GM08714 (cell line): ENCODE measurements at regions not wholly inside any gene's neighbourhood (a gene's known extent, or its start where the extent isn't known, plus 50 kb on each side); places are given as distances from the start of the nearest gene placed in this dataset.

Experiments used
- H3K4me3 ChIP-seq: fragments of 200-500 bp; sonication (Bioruptor generic); 2 replicates; pipeline ENCODE4 v1.5.1; 2014; ENCODE audit warnings: mild to moderate bottlenecking, low read length, inconsistent platforms
- ZNF274 ChIP-seq: IDR thresholded peaks from 2 replicates; pipeline ENCODE4 v1.6.1; 2012; ENCODE audit warnings: mild to moderate bottlenecking, low read depth, low read length

DNA sequence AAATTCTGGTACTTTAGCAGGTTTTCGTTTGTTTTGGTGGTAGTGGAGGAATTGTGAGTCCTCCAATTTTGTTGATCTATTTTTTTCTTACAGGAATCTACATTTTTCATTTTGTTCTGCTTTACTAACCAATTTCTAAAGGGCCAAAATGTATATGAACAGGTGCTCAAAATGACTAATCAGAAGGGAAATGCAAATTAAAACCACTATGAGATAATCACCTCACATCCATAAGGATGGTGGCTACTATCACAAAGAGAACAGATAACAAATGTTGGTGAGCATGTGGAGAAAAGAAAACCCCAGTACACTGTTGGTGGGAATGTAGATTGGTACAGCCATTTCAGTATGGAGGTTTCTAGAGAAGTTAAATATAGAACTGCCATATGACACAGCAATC is 134.2 kb downstream of the LMO4 start:
- no peak for TF ChIP-seq ZNF274

DNA sequence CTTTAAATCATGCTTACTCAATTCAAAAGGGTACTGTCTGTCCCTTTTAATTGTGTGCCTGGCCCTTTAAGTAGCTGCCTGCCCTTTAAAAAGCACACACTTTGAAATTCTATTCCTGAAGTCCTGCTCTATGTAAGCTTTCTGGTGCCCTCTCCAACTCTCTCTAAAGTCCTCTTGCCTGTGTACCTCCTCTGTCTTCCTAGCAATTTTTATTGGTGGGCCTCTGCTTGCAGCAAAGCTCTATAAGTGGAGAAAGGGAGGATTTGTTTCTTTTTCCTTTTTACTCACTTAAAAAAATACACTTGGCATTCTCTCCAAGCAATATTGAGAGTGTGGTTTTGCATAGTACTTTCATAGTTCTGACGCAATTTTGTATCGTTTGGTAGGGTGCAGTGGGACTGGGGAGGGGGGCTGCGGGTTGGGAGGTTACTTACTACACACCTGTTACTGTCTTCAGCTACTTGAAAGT is 135.4 kb downstream of the LMO4 start:
- no peak for TF ChIP-seq ZNF274
- no peak overlapping the region for H3K4me3 ChIP-seq

More for the DNA sequence above, 134.2 kb downstream of the LMO4 start:
- no peak overlapping the region for H3K4me3 ChIP-seq

DNA sequence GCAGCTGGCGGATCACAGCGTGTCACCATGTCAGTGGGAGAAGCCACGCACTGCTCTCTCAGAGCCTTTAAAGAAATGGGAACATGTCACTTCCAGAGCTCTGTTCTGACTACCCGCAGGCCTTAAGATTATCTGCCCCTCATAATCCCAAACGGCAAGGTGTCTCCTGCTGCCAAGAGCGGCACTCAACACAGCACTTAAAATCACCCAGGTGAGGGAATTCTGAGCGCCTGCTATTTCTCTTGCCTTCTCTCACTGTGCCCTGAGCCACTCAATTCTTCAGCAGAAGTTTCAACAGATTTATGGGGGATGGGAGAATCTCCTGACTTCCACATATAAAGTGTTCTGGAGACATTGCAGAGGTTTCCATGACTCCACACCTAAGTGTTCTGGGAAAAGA is 137.9 kb downstream of the LMO4 start:
- H3K4me3 ChIP-seq, result no peak overlapping the region
- TF ChIP-seq ZNF274, result no peak

DNA sequence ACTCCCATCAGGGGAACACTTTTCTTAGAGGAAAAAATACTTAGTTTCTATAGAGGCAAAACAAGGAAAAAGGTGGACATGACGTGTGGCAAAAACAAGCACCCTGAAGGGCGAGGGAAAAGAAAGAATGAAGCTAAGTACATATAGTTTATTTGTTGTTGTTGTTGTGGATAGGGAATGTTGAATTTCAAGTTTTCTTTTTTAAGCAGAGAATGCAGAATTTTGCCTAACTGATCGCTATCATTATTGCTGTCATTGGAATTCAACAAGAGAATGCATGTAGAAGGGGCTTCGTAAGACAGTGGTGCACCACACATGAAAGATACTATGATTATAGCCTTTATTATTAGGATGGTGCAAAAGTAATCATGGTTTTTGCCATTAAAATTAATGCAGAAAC is 144.0 kb downstream of the LMO4 start:
- TF ChIP-seq ZNF274, result no peak
- no peak overlapping the region for H3K4me3 ChIP-seq

DNA sequence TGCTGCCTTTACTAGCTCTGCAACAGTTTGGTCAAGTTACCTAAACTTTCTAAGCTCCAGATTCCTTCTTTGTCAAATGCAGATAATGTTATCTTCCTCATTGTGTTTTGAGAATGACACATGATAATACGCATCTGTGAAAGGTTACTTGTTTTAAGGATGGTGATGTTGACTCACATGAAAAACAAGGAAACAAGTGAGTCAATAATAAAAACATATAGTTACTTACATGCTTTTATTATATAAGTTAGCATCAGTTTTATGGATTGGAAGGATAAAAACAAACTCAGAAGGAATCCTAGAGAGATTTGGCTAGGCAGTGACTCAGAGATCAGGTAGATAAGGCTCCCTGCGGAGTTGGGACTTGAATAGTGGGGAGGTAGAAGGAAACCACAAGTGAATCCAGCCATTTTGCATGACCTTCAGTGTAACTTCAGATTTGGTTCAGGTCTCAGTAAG is 144.6 kb downstream of the LMO4 start:
- no peak overlapping the region for H3K4me3 ChIP-seq
- TF ChIP-seq ZNF274, result no peak

DNA sequence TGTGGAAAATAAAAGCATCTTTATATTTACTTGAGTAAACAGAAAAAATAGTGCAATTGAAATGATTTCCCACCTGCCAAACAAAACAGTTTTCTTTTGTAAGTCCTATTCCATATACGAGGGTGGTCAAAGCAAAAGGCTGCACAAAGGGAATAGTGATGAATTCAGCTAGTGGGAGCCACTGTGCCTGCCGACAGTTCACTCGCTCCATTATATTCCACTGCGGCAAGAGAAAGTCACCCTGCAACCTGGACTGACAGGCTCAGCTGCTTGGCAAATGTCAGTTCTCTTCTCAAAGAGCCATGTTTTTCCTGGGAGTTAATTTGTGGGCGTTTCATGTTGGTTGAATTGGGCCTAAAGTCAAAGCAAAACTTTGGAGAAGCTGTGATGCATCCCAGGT is 145.4 kb downstream of the LMO4 start:
- no peak for TF ChIP-seq ZNF274
- H3K4me3 ChIP-seq, result no peak overlapping the region

DNA sequence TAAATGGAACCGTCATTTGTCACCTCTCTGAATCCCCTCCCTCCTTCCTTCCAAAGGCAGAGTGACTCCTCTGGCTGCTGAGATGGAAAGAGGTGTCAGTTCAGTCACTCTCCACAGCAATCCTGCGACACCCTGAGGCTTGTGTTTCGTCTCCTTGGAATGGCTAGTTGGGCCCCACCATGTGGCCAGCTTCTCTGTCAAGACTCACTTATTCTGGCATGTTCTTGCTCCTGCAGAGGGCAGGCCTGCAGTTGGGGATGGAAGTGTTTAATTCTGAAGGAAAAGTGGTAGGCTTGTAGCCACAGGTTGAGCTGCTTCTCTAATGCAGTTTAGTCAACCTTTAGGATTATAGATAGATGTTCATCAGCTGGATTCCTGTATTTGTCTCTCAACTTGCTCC is 149.6 kb downstream of the LMO4 start:
- TF ChIP-seq ZNF274, result no peak
- no peak overlapping the region for H3K4me3 ChIP-seq

DNA sequence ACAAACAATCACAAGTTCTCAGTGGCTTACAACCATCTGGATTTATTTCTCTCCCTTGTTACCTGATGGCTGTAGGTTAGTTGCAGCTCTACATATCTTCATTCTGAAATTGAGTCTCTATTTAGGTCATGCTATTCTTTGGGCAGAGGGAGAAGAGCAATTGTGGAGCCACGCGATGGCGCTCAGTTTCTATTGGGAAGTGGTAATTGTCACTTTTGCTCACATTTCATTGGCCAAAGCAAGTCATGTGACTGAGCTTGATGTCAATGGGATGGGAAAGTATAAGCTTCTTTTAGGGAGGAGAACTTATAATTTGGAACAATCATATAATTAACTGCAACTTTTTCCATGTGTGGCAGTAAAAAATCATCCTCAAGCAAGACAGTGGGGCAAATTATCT is 166.5 kb downstream of the LMO4 start:
- H3K4me3 ChIP-seq, result no peak overlapping the region
- TF ChIP-seq ZNF274, result no peak

DNA sequence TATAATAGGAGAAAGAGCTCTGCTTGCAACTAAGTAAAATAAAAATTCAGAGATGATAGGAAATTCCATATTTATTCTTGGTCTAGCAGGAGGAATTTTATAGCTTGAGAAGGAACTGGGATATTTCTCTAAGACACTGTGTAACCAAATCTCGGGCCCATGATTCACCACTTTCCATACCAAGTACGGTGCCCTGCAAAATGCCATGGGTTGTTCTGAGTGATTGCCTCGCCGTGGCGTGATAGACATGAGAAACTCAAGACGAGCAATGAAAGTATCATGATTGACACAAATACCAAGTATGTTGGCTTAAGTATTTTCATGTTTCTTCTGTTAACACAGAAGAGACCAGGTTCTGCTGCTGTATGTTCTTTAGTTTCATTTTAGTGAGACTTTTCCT is 167.2 kb downstream of the LMO4 start:
- no peak overlapping the region for H3K4me3 ChIP-seq
- TF ChIP-seq ZNF274, result no peak

DNA sequence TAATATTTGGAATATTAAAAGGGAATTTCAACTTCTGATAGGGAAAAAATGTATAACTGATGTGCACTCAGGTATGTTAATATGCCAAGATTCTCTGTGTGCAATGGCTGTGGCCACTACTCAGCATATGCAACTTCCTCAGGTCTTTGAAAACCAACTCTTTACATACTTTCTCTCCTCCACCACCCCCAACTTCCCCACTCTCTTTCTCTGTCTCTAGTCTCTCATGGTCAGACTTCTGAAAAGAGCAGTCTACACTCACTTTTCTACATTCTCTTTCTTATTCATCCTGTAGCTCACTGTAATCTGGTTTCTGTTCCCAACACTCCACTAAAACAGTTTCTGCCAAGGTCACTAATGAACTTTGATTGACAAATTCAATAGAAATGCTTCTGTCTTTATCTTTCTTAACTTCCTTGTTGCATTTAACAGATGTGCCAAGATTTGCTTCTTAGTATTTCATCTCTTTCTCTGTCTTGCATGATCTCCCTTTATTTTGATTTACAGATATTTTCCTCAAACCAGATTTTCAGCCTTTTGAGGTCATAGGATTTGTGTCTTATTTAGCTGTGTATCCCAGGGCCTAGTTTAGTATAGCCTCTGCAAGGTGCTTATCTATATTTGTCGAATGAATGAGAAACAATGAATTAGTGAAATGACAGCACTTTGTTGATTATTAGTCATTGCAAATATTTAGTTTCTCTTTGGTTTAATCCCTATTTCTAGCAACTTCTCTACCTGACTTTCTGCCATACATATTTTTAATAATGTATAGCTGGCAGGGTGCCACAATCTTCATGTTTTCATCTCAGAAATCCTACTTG is 168.9 kb downstream of the LMO4 start:
- no peak overlapping the region for H3K4me3 ChIP-seq

DNA sequence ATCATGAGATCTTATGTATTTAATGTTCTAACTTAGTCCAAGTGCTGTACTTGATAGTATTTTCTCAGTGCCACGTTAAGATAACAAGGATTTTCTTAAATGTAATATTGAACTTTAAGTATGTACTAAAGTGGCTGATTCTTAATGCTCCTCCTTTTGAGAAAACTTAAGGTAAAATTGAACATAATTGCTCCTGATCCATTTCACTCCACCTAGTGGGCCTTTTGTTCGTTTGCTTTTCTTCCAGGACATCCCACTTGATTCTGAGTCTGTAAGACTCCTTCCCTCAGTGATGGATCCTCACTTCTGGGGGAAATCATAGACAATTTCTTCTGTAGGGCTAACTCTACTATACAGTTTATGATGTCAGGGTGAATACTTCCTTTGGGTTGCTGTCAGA is 173.1 kb downstream of the LMO4 start:
- no peak overlapping the region for H3K4me3 ChIP-seq
- no peak for TF ChIP-seq ZNF274

More for the DNA sequence above, 168.9 kb downstream of the LMO4 start:
- no peak for TF ChIP-seq ZNF274

DNA sequence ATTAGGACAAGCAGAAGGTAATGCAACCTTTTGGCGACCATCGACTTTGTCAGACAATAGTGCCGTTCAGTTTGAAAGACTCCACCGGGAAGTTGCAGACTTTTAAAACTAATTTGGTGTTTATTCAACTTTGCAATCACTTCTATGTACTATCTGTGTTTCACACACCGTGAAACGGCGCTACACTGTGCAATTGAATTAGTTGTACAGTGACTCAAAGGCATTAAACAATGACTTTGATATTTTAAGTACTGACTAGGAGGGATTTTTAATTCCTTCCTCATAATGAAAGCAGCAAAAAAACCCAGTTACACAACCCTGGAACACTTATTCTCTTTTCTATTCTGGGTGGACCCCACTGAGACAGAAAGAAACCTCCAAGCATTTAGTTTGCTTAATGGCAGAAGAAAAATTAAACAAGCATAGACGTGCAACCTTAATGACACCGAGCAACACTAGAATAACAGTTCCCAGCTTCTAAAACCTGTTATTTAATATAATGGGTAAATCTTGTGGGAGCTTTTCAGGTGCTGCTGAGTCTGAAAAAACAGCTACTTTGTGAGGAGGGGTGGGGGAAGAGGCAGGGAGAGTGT is 176.8 kb downstream of the LMO4 start:
- no peak for TF ChIP-seq ZNF274
- H3K4me3 ChIP-seq, result no peak overlapping the region

DNA sequence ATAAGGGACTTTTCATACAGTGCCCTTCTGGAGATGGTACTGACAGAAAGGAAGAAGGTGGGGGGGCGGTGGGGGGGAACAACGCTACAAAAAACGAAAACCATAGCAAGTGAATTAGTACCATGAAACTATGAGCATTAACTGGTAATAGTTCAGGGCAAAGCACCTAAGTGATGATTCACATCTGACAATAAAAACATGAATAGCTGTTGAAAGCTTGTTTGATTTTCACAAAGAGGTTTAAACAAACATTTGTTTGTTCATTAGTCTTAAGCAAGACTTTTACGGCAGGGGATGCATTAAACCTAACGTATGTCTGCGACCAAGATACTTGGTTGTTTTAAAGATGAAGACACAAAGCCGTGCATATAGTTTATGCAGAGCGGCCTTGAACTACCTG is 177.5 kb downstream of the LMO4 start:
- TF ChIP-seq ZNF274, result no peak
- no peak overlapping the region for H3K4me3 ChIP-seq

DNA sequence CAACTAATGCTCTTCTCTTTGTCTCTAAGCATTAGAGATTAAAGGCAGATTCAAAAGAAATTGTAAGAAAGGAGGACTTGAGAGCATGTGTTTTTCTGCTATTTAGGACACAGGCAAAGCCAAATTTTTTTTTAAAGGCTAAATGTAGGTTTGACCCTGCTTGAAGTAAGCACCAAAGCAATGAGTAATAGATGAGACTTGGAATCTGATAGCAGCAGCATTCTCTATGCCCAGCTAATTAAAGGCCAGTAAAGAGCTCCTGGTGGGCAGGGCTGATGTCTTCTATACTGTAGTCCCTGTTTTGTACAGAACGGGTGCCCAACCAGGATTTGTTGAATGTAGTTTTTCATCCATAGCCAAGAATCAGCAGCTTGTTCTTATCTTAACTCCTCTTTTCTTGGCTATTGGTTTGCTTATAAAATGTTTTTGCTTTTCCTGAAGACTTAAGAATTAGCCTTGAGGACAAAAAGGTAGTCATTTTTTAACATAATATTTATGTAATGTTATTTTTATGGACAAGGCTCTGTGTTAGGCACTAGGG is 179.6 kb downstream of the LMO4 start:
- no peak for TF ChIP-seq ZNF274

DNA sequence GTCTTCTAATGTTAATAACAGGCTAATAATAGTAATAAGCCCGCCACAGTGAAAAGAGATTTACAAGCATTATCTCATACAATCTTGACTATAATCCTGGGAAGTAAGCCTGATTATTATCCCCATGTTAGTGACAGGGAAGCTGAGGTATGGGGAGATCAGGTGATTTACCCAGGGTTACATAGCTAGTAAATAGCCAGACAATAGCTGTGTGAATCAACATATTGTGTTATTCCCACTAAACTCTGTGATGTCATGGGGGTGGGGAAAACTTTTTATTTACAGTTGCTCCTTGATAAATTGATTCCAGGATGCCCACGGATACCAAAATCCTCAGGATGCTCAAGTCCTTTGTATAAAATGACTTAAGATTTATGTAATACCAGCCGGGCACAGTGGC is 181.9 kb downstream of the LMO4 start:
- H3K4me3 ChIP-seq, result no peak overlapping the region
- TF ChIP-seq ZNF274, result no peak

More for the DNA sequence above, 179.6 kb downstream of the LMO4 start:
- no peak overlapping the region for H3K4me3 ChIP-seq
